H9 (cell line): ENCODE measurements at regions not wholly inside any gene's neighbourhood (a gene's known extent, or its start where the extent isn't known, plus 50 kb on each side); places are given as distances from the start of the nearest gene placed in this dataset.

ENCODE experiments used
- DNase-seq: peaks from one replicate; pipeline ENCODE4 v3.0.0-alpha.2; 2017
- H2AFZ ChIP-seq: one replicate; pipeline ENCODE4 v1.6.1; 2013; ENCODE audit warnings: mild to moderate bottlenecking, low read length, control low read depth, moderate library complexity
- H2AK5ac ChIP-seq: 2 replicates; pipeline ENCODE4 v1.6.1; 2013; ENCODE audit warnings: low read length, control low read depth, mixed read lengths; ENCODE audit not compliant: insufficient read length
- H2BK120ac ChIP-seq: one replicate; pipeline ENCODE4 v1.6.1; 2013; ENCODE audit warnings: low read depth, mild to moderate bottlenecking, low read length, control low read depth, inconsistent platforms; ENCODE audit not compliant: poor library complexity, severe bottlenecking
- H2BK12ac ChIP-seq: 2 replicates; pipeline ENCODE4 v1.6.1; 2013; ENCODE audit warnings: low read length, control low read depth, mixed read lengths, low read depth; ENCODE audit not compliant: insufficient read length
- H2BK15ac ChIP-seq: 2 replicates; pipeline ENCODE4 v1.6.1; 2013; ENCODE audit warnings: low read depth, low read length, control low read depth
- H2BK20ac ChIP-seq: one replicate; pipeline ENCODE4 v1.6.1; 2013; ENCODE audit warnings: low read depth, mild to moderate bottlenecking, low read length, control low read depth, inconsistent platforms; ENCODE audit not compliant: poor library complexity, severe bottlenecking
- H2BK5ac ChIP-seq: 2 replicates; pipeline ENCODE4 v1.6.1; 2013; ENCODE audit warnings: low read length, control low read depth, mixed read lengths; ENCODE audit not compliant: insufficient read length
- H3K14ac ChIP-seq: 2 replicates; pipeline ENCODE4 v1.6.1; 2013; ENCODE audit warnings: low read length, control low read depth; ENCODE audit not compliant: insufficient read depth
- H3K18ac ChIP-seq: 2 replicates; pipeline ENCODE4 v1.6.1; 2013; ENCODE audit warnings: low read depth, mild to moderate bottlenecking, mixed read lengths, low read length, control low read depth; ENCODE audit not compliant: insufficient read length
- H3K23ac ChIP-seq: 2 replicates; pipeline ENCODE4 v1.6.1; 2013; ENCODE audit warnings: low read length, control low read depth, mixed read lengths, low read depth; ENCODE audit not compliant: insufficient read length
- H3K23me2 ChIP-seq: 2 replicates; pipeline ENCODE4 v1.6.1; 2013; ENCODE audit warnings: low read depth, mild to moderate bottlenecking, mixed read lengths, low read length, control low read depth; ENCODE audit not compliant: insufficient read length, poor library complexity, severe bottlenecking
- H3K27ac ChIP-seq: 2 replicates; pipeline ENCODE4 v1.5.1; 2013; ENCODE audit warnings: low read length, control low read depth, mixed read lengths, low read depth; ENCODE audit not compliant: insufficient read length
- H3K27me3 ChIP-seq: 2 replicates; pipeline ENCODE4 v1.6.1; 2013; ENCODE audit warnings: low read length, control low read depth, inconsistent platforms; ENCODE audit not compliant: insufficient read depth
- H3K4ac ChIP-seq: 2 replicates; pipeline ENCODE4 v1.6.1; 2013; ENCODE audit warnings: low read depth, mild to moderate bottlenecking, control low read depth, inconsistent platforms, low read length, moderate library complexity
- H3K4me1 ChIP-seq: 2 replicates; pipeline ENCODE4 v1.6.1; 2013; ENCODE audit warnings: low read length, control low read depth, inconsistent platforms; ENCODE audit not compliant: insufficient read depth
- H3K4me2 ChIP-seq: 2 replicates; pipeline ENCODE4 v1.6.1; 2013; ENCODE audit warnings: low read length, control low read depth, mixed read lengths; ENCODE audit not compliant: insufficient read length, insufficient read depth
- H3K56ac ChIP-seq: 2 replicates; pipeline ENCODE4 v1.6.1; 2013; ENCODE audit warnings: low read depth, mild to moderate bottlenecking, mixed read lengths, low read length, control low read depth; ENCODE audit not compliant: insufficient read length
- H3K79me1 ChIP-seq: 2 replicates; pipeline ENCODE4 v1.6.1; 2013; ENCODE audit warnings: low read depth, mild to moderate bottlenecking, moderate library complexity, low read length, control low read depth, inconsistent platforms; ENCODE audit not compliant: insufficient read depth, poor library complexity, severe bottlenecking
- H3K79me2 ChIP-seq: 2 replicates; pipeline ENCODE4 v1.6.1; 2013; ENCODE audit warnings: low read length, control low read depth, inconsistent platforms; ENCODE audit not compliant: insufficient read depth
- H3K9ac ChIP-seq: 2 replicates; pipeline ENCODE4 v1.6.1; 2013; ENCODE audit warnings: low read length, control low read depth, mixed read lengths; ENCODE audit not compliant: insufficient read length; ENCODE audit errors: extremely low read depth
- H3K9me3 ChIP-seq: one replicate; pipeline ENCODE4 v1.6.1; 2013; ENCODE audit warnings: low read depth, low read length, inconsistent platforms; ENCODE audit not compliant: control insufficient read depth
- H3T11ph ChIP-seq: one replicate; pipeline ENCODE4 v1.6.1; 2013; ENCODE audit warnings: mild to moderate bottlenecking, low read length, control low read depth, inconsistent platforms
- H4K20me1 ChIP-seq: one replicate; pipeline ENCODE4 v1.6.1; 2013; ENCODE audit not compliant: control insufficient read depth, insufficient read length, insufficient read depth
- H4K5ac ChIP-seq: 2 replicates; pipeline ENCODE4 v1.6.1; 2013; ENCODE audit warnings: low read depth, mild to moderate bottlenecking, mixed read lengths, low read length, control low read depth; ENCODE audit not compliant: insufficient read length
- H4K8ac ChIP-seq: replicated peaks from 2 replicates; pipeline ENCODE4 v1.6.1; 2013; ENCODE audit warnings: low read length, control low read depth, mixed read lengths, low read depth; ENCODE audit not compliant: insufficient read length
- H4K91ac ChIP-seq: 2 replicates; pipeline ENCODE4 v1.6.1; 2013; ENCODE audit warnings: low read depth, mild to moderate bottlenecking, moderate library complexity, mixed read lengths, low read length, control low read depth; ENCODE audit not compliant: insufficient read length
- H3K27ac Mint-ChIP-seq, 3 experiments: 2 replicates in 2 of 3; 3 replicates in 1 of 3; pipeline ENCODE4 v1.8.0; 2020 to 2021; ENCODE audit warnings: mixed read lengths in 3 of 3, mild to moderate bottlenecking in 1 of 3, moderate library complexity in 1 of 3
- H3K27me3 Mint-ChIP-seq: 2 replicates; pipeline ENCODE4 v1.8.0; 2021; ENCODE audit warnings: low read depth, mild to moderate bottlenecking, moderate library complexity, mixed read lengths
- H3K36me3 Mint-ChIP-seq, 3 experiments: 2 replicates in 2 of 3; 3 replicates in 1 of 3; pipeline ENCODE4 v1.8.0; 2020 to 2021; ENCODE audit warnings: low read depth in 3 of 3, mixed read lengths in 3 of 3; ENCODE audit not compliant: insufficient read depth in 1 of 3
- H3K4me1 Mint-ChIP-seq, 2 experiments: 2 replicates each; pipeline ENCODE4 v1.8.0; 2020; ENCODE audit warnings: mixed read lengths in 2 of 2
- H3K4me3 Mint-ChIP-seq, 2 experiments: 2 replicates in 1 of 2; 3 replicates in 1 of 2; pipeline ENCODE4 v1.8.0; 2020 to 2021; ENCODE audit warnings: mild to moderate bottlenecking in 2 of 2, mixed read lengths in 2 of 2, moderate library complexity in 1 of 2
- H3K9me3 Mint-ChIP-seq, 2 experiments: 2 replicates in 1 of 2; 3 replicates in 1 of 2; pipeline ENCODE4 v1.8.0; 2020; ENCODE audit warnings: mild to moderate bottlenecking in 2 of 2, mixed read lengths in 2 of 2, moderate library complexity in 1 of 2
- CTCF ChIP-seq: fragments of 200-600 bp; sonication (generic); conservative IDR thresholded peaks from 3 replicates; pipeline ENCODE4 v1.8.0; 2021; ENCODE audit warnings: antibody characterized with exemption, mild to moderate bottlenecking
- WGBS: extraction: QIAGEN DNeasy Blood & Tissue Kit; methylation state at CpG from one replicate; pipeline ENCODE4 v1.1.7; 2013; ENCODE audit warnings: missing lambda C conversion rate, low lambda C conversion rate, mixed read lengths; ENCODE audit not compliant: insufficient read length; ENCODE audit errors: extremely low coverage; 5-methylcytosine and 5-hydroxymethylcytosine counted together

- H4K8ac ChIP-seq, result no peak overlapping the region
- H2BK20ac ChIP-seq, result no peak overlapping the region
- no peaks in the 10 kb centered on the region; a peak in 2 of 7 replicates for H3K36me3 Mint-ChIP-seq
- peaks cover 0 to 3% of the 10 kb centered on the region in 2 experiments; a peak in 3 of 5 replicates for H3K9me3 Mint-ChIP-seq
- H3K23me2 ChIP-seq, result no peaks in the 10 kb centered on the region
- no peak overlapping the region for H2AK5ac ChIP-seq
- H4K20me1 ChIP-seq, result no peaks in the 10 kb centered on the region
- no peaks in the 10 kb centered on the region for H3K79me2 ChIP-seq
- no peak overlapping the region for H3K4me2 ChIP-seq
- no peak for DNase-seq
- H3K79me1 ChIP-seq, result no peaks in the 10 kb centered on the region
- H3K4me1 ChIP-seq, result no peaks in the 10 kb centered on the region
- no peak overlapping the region for H3K14ac ChIP-seq
- no peak overlapping the region for H2BK120ac ChIP-seq
- H3K27ac Mint-ChIP-seq, result no peak overlapping the region
- H3T11ph ChIP-seq, result no peak overlapping the region
- no peak for TF ChIP-seq CTCF
- H3K23ac ChIP-seq, result no peak overlapping the region
- H3K9me3 ChIP-seq, result no peaks in the 10 kb centered on the region
- H3K27me3 Mint-ChIP-seq, result no peaks in the 10 kb centered on the region
- WGBS, result no CpG with 5 or more reads among the region's 11 CpGs
- H3K9ac ChIP-seq, result no peak overlapping the region
- H2BK12ac ChIP-seq, result no peak overlapping the region
- H3K56ac ChIP-seq, result no peak overlapping the region
- H2AFZ ChIP-seq, result no peak overlapping the region
- H3K27me3 ChIP-seq, result no peaks in the 10 kb centered on the region
- H3K4me1 Mint-ChIP-seq, result peaks cover 0 to 7% of the 10 kb centered on the region in 2 experiments; a peak in 2 of 4 replicates
- no peak overlapping the region for H3K18ac ChIP-seq
- H2BK15ac ChIP-seq, result no peak overlapping the region
- no peak overlapping the region for H2BK5ac ChIP-seq
- no peak overlapping the region for H4K91ac ChIP-seq
- no peak overlapping the region for H3K27ac ChIP-seq
- H4K5ac ChIP-seq, result no peak overlapping the region
- H3K4ac ChIP-seq, result no peak overlapping the region
- H3K4me3 Mint-ChIP-seq, result no peak overlapping the region
These were observed 369.7 kb downstream of the DCDC2C start for GRCh38 chr2:4073026-4073569.
